ENCODE measurements at regions not wholly inside any gene's neighbourhood (a gene's known extent, or its start where the extent isn't known, plus 50 kb on each side); places are given as distances from the start of the nearest gene placed in this dataset.

GRCh38 chr4:159516556-159517140 is 413.8 kb downstream of the RAPGEF2 start:
- DNase-seq (ENCODE audit: extremely low spot score) = no peak
- intact Hi-C loops (cut with DNase I) = no loop called here
- H3K4me3 ChIP-seq = no peak overlapping the region
- no peaks in the 10 kb centered on the region for H3K27me3 ChIP-seq
- no peaks in the 10 kb centered on the region for H3K36me3 ChIP-seq
- H3K4me1 ChIP-seq = no peaks in the 10 kb centered on the region
- H3K27ac ChIP-seq (replicated peaks in 1 of 4) = no peak overlapping the region
- no peak for TF ChIP-seq POLR2A (IDR thresholded peaks at IDR 0.05; ENCODE audit: low read depth)
- TF ChIP-seq POLR2AphosphoS5 (IDR thresholded peaks at IDR 0.05) = no peak
- no peak for TF ChIP-seq CTCF (IDR thresholded peaks at IDR 0.05)
- no peak for TF ChIP-seq EP300 (IDR thresholded peaks at IDR 0.05)
- no peaks in the 10 kb centered on the region for H3K9me3 ChIP-seq

- TF ChIP-seq EP300 (IDR thresholded peaks at IDR 0.05) (no peak), POLR2A (IDR thresholded peaks at IDR 0.05; ENCODE audit: low read depth) (no peak), POLR2AphosphoS5 (IDR thresholded peaks at IDR 0.05) (no peak), CTCF (IDR thresholded peaks at IDR 0.05) (no peak)
- no peak overlapping the region for H3K27ac ChIP-seq (replicated peaks in 1 of 4)
- H3K9me3 ChIP-seq = no peaks in the 10 kb centered on the region
- WGBS = 56% methylated on average over 4 of the region's 4 CpGs
- DNase-seq (ENCODE audit: extremely low spot score) = no peak
- H3K4me3 ChIP-seq = no peak overlapping the region
- intact Hi-C loops (cut with DNase I) = no loop called here
- H3K4me1 ChIP-seq = no peaks in the 10 kb centered on the region
- no peaks in the 10 kb centered on the region for H3K27me3 ChIP-seq
- no peaks in the 10 kb centered on the region for H3K36me3 ChIP-seq
Measured at GRCh38 chr4:159520074-159520473, 417.2 kb downstream of the RAPGEF2 start.

- intact Hi-C loops (cut with DNase I) = no loop called here
- Histone ChIP-seq H3K4me3 (no peak overlapping the region), H3K9me3 (no peaks in the 10 kb centered on the region), H3K36me3 (no peaks in the 10 kb centered on the region), H3K4me1 (no peaks in the 10 kb centered on the region), H3K27me3 (peaks cover 0 to 3% (median 0%) of the 10 kb centered on the region in 4 donors), H3K27ac (replicated peaks in 1 of 4) (no peak overlapping the region)
- DNase-seq (ENCODE audit: extremely low spot score) = no peak
- WGBS = 81% methylated on average over 6 of the region's 6 CpGs
- no peak for TF ChIP-seq POLR2AphosphoS5 (IDR thresholded peaks at IDR 0.05)
- no peak for TF ChIP-seq CTCF (IDR thresholded peaks at IDR 0.05)
Measured at GRCh38 chr4:159526172-159526571, 423.3 kb downstream of the RAPGEF2 start.

GRCh38 chr4:159534655-159535054 is 431.8 kb downstream of the RAPGEF2 start:
- intact Hi-C loops (cut with DNase I) = no loop called here
- 88% methylated on average over 1 of the region's 1 CpG for WGBS
- Histone ChIP-seq H3K9me3 (peaks cover 0 to 22% (median 8%) of the 10 kb centered on the region in 4 donors), H3K36me3 (no peaks in the 10 kb centered on the region), H3K4me3 (no peak overlapping the region), H3K27me3 (no peaks in the 10 kb centered on the region), H3K27ac (replicated peaks in 1 of 4) (no peak overlapping the region), H3K4me1 (no peaks in the 10 kb centered on the region)
- DNase-seq (ENCODE audit: extremely low spot score) = no peak
- TF ChIP-seq POLR2A (IDR thresholded peaks at IDR 0.05; ENCODE audit: low read depth) = no peak
- no peak for TF ChIP-seq EP300 (IDR thresholded peaks at IDR 0.05)
- no peak for TF ChIP-seq POLR2AphosphoS5 (IDR thresholded peaks at IDR 0.05)
- TF ChIP-seq CTCF (IDR thresholded peaks at IDR 0.05) = no peak

GRCh38 chr4:159538556-159538955 is 435.7 kb downstream of the RAPGEF2 start:
- Histone ChIP-seq H3K4me3 (no peak overlapping the region), H3K36me3 (no peaks in the 10 kb centered on the region), H3K9me3 (peaks cover 0 to 22% (median 8%) of the 10 kb centered on the region in 4 donors), H3K4me1 (no peaks in the 10 kb centered on the region), H3K27me3 (no peaks in the 10 kb centered on the region), H3K27ac (replicated peaks in 1 of 4) (no peak overlapping the region)
- DNase-seq (ENCODE audit: extremely low spot score) = no peak
- TF ChIP-seq EP300 (IDR thresholded peaks at IDR 0.05) (no peak), POLR2AphosphoS5 (IDR thresholded peaks at IDR 0.05) (no peak), POLR2A (IDR thresholded peaks at IDR 0.05; ENCODE audit: low read depth) (no peak), CTCF (IDR thresholded peaks at IDR 0.05) (no peak)
- WGBS = 64% methylated on average over 8 of the region's 8 CpGs
- intact Hi-C loops (cut with DNase I) = no loop called here

All from esophagus muscularis mucosa (tissue), 4 donors.